ENCODE measurements at regions not wholly inside any gene's neighbourhood (a gene's known extent, or its start where the extent isn't known, plus 50 kb on each side); places are given as distances from the start of the nearest gene placed in this dataset.

DNA sequence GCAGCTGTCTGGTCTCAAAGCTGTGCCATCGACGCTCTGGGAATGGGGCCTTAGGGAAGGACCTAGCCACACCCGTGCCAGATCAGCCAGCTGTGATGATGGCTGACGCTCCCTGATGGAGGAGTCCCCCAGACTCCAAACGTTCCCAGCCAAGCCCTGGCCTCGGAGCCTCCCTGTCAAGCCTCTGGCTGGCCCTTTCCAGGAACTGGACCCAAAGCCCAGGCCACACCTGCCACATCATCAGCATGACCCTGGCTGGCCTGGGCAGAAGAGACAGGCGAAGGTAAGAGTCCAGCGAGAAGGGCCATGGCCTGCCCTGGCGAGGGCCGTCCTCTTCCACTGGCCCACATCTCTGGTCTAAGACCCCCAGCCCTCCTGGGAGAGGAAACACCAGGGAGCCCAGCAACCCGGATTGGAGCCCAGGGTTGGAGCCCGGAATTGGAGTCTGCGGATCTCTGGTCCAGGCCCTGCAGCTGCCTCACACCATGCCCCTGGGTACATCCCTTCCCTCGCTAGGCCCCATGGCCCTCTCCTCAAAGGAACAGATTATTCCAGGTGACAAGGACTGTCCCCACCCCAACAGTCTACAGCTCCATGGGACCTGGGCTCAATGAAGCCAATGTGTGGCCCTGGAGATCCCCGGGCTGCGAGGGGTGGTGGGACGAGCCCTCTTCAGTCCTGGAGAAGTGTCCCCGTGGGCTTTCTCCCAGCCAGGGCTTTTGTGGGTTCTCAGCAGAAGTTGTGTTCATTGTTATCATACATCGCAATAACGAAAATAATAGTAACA lies 105.1 kb upstream of the TNRC6C start:
- 95 to 96% methylated on average over 19 to 20 of the region's 20 CpGs for WGBS, 2 donors
- intact Hi-C loops (cut with DNase I), result no loop called here
- ATAC-seq (ENCODE audit: low FRiP score) (no peak), DNase-seq (peak in 1 of 2 donors; percentile 66)
- H3K27me3 ChIP-seq (ENCODE audit: control insufficient read depth in 1 of 2, insufficient read depth in 2 of 2, low read length in 1 of 2), result no peaks in the 10 kb centered on the region
- no peaks in the 10 kb centered on the region for H3K36me3 ChIP-seq (ENCODE audit: control insufficient read depth in 1 of 2, insufficient read depth in 2 of 2, low read length in 1 of 2)
- H3K4me3 ChIP-seq (ENCODE audit: low read length in 2 of 2), result no peak overlapping the region
- H3K4me1 ChIP-seq (ENCODE audit: control insufficient read depth in 1 of 2, insufficient read depth in 2 of 2, low read length in 2 of 2), result no peaks in the 10 kb centered on the region
- H3K9me3 ChIP-seq (ENCODE audit: control insufficient read depth, low read length), result no peaks in the 10 kb centered on the region
- no peak overlapping the region for H3K27ac ChIP-seq (ENCODE audit: low read depth in 1 of 2, low read length in 2 of 2)

DNA sequence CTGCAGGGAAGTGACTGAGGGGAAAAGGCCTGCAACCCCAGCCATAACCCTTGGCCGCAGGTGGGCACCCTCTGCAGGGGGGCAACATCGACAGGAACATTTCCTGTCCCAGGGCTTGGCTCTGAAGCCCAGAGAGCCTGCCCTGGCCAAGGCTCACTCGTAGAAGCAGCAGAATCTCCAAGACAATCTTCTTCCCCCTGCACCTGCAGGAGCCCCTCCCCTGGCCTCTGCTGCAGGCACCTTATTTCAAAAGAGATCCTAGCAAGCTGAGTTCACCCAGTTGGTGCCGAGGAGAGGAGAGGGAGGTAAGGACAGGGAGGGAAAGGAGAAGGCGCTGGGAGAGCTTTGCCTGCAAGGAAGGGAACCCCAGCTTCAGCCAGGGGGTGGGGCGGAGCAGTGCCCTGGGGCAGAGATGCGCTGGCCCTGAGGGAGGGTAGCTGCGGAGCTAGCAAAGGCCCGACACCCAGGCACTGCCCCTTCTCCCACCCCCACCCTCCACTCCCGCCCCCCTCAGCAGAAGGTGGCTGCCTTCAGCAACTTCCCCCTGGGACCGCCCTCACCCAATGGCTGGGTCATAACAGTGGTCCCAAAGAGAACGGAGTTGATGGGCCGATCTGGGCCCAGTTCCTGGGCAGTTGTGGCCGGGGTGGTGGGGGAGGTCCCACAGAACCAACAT lies 104.3 kb upstream of the TNRC6C start:
- WGBS, 2 donors, result 90 to 92% methylated on average over 12 to 14 of the region's 14 CpGs
- H3K27me3 ChIP-seq (ENCODE audit: control insufficient read depth in 1 of 2, insufficient read depth in 2 of 2, low read length in 1 of 2), result no peaks in the 10 kb centered on the region
- peak in 1 of 2 donors; percentile 51 for DNase-seq
- no peak for ATAC-seq (ENCODE audit: low FRiP score)
- intact Hi-C loops (cut with DNase I), result no loop called here
- no peaks in the 10 kb centered on the region for H3K36me3 ChIP-seq (ENCODE audit: control insufficient read depth in 1 of 2, insufficient read depth in 2 of 2, low read length in 1 of 2)
- no peak overlapping the region for H3K27ac ChIP-seq (ENCODE audit: low read depth in 1 of 2, low read length in 2 of 2)
- no peak overlapping the region for H3K4me3 ChIP-seq (ENCODE audit: low read length in 2 of 2)
- H3K9me3 ChIP-seq (ENCODE audit: control insufficient read depth, low read length), result no peaks in the 10 kb centered on the region
- no peaks in the 10 kb centered on the region for H3K4me1 ChIP-seq (ENCODE audit: control insufficient read depth in 1 of 2, insufficient read depth in 2 of 2, low read length in 2 of 2)

DNA sequence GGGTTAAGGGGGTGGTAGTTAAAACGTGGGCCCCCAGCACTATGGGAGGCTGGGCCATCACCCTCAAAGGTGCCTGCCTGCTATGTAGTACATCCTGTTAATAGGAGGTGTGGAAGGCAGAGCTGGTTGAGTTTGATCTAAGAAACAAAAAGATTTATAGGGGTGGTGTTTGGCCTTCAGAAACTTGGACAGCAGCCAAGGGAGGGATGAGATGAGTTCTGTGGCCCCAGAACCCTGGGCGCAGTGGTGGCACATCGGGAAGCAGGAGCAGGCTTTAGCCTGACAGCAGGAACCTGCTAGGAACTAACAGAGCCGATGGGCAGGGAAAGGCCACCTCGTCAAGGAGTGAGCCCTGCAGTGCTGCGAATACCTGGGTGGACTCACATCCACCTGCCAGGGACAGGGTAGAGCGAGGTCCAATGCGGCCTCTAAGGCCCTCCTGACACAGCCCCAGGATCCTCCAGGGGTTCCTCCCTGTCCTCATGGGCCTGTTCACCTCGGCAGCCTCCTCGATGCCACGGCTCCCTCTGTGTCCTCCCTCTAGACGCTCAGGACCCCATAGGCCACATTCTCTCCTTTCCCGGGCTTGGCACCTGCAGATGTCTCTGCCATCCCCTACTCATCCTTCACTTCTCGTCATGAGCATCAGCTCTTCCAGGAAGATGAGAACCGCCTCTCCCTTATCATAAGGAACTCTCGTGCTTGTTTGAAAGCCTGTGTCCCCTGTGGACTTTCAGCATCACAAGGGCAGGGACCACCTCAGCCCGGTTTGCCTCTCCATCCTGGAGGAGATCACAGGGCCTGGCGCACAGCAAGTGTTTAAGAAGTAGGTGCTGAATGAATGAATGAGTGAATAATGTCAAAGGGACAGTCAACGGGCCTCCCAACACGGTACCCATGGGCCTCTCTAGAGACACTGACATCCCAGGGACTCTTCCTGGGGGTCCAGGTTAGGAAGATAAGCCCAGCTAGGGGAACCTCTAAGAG lies 103.5 kb upstream of the TNRC6C start:
- DNase-seq (peak in 1 of 2 donors; percentile 51), ATAC-seq (ENCODE audit: low FRiP score) (no peak)
- Histone ChIP-seq H3K9me3 (ENCODE audit: control insufficient read depth, low read length) (no peaks in the 10 kb centered on the region), H3K27me3 (ENCODE audit: control insufficient read depth in 1 of 2, insufficient read depth in 2 of 2, low read length in 1 of 2) (no peaks in the 10 kb centered on the region), H3K27ac (ENCODE audit: low read depth in 1 of 2, low read length in 2 of 2) (no peak overlapping the region), H3K4me1 (ENCODE audit: control insufficient read depth in 1 of 2, insufficient read depth in 2 of 2, low read length in 2 of 2) (no peaks in the 10 kb centered on the region), H3K4me3 (ENCODE audit: low read length in 2 of 2) (no peak overlapping the region), H3K36me3 (ENCODE audit: control insufficient read depth in 1 of 2, insufficient read depth in 2 of 2, low read length in 1 of 2) (no peaks in the 10 kb centered on the region)
- WGBS, 2 donors, result 93 to 94% methylated on average over 20 of the region's 20 CpGs
- intact Hi-C loops (cut with DNase I), result no loop called here

DNA sequence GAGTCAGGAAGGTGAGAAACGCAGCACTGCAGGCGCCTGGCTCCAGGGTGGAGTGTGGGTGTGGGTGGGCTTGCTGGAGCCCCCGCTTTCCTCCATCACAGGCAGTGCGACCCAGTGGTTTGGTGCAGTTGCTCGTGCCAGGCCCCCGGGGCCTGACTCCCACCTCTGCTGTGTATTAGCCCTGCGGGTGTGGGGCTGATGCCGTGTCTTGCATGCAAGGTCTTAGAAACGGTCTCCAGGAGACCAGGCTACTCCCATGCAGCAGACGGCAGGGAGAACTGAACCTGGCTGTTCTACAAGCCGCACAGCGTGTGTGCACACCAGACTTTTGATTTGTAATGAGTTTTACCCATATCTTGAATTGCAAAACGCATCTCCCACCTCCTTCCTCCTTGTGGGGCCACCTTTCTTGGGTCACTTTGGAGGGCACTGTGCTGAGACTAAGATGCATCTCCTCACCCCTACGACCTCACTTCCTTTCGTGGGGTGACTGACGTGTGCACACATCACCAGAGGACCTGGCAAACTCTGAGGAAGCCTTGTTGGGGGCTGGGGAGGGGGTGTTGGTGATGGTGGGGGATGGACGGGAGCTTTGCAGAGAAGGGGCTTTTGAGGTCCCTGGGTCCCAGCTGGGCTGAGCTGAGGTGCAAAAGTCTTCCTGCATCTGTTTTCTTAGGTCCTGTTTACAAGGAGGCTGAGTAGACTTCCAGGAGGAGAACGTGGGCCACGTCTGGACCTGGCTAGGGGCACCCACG lies 101.8 kb upstream of the TNRC6C start:
- no peak overlapping the region for H3K4me3 ChIP-seq (ENCODE audit: low read length in 2 of 2)
- no peaks in the 10 kb centered on the region for H3K9me3 ChIP-seq (ENCODE audit: control insufficient read depth, low read length)
- WGBS, 2 donors, result 90 to 91% methylated on average over 20 of the region's 20 CpGs
- intact Hi-C loops (cut with DNase I), result no loop called here
- H3K4me1 ChIP-seq (ENCODE audit: control insufficient read depth in 1 of 2, insufficient read depth in 2 of 2, low read length in 2 of 2), result no peaks in the 10 kb centered on the region
- no peaks in the 10 kb centered on the region for H3K36me3 ChIP-seq (ENCODE audit: control insufficient read depth in 1 of 2, insufficient read depth in 2 of 2, low read length in 1 of 2)
- DNase-seq, result peak in 1 of 2 donors; percentile 69
- no peaks in the 10 kb centered on the region for H3K27me3 ChIP-seq (ENCODE audit: control insufficient read depth in 1 of 2, insufficient read depth in 2 of 2, low read length in 1 of 2)
- no peak for ATAC-seq (ENCODE audit: low FRiP score)
- no peak overlapping the region for H3K27ac ChIP-seq (ENCODE audit: low read depth in 1 of 2, low read length in 2 of 2)

DNA sequence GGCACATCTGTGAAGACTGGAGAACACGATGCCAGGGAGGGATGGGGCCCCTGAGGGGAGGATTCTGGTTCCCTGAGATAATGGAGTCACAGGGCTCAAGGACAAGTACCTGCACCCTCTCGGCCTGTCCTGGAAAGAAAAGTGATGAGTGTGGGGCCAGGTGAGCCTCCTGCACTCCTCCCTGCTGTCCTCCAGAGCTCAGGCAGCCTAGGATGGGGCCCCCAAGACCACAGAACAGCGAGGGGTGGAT lies 101.3 kb upstream of the TNRC6C start:
- Histone ChIP-seq H3K27me3 (ENCODE audit: control insufficient read depth in 1 of 2, insufficient read depth in 2 of 2, low read length in 1 of 2) (no peaks in the 10 kb centered on the region), H3K9me3 (ENCODE audit: control insufficient read depth, low read length) (no peaks in the 10 kb centered on the region), H3K36me3 (ENCODE audit: control insufficient read depth in 1 of 2, insufficient read depth in 2 of 2, low read length in 1 of 2) (no peaks in the 10 kb centered on the region), H3K4me3 (ENCODE audit: low read length in 2 of 2) (no peak overlapping the region), H3K4me1 (ENCODE audit: control insufficient read depth in 1 of 2, insufficient read depth in 2 of 2, low read length in 2 of 2) (no peaks in the 10 kb centered on the region), H3K27ac (ENCODE audit: low read depth in 1 of 2, low read length in 2 of 2) (no peak overlapping the region)
- intact Hi-C loops (cut with DNase I), result no loop called here
- DNase-seq, result no peak
- 93 to 97% methylated on average over 3 of the region's 3 CpGs for WGBS, 2 donors
- no peak for ATAC-seq (ENCODE audit: low FRiP score)

DNA sequence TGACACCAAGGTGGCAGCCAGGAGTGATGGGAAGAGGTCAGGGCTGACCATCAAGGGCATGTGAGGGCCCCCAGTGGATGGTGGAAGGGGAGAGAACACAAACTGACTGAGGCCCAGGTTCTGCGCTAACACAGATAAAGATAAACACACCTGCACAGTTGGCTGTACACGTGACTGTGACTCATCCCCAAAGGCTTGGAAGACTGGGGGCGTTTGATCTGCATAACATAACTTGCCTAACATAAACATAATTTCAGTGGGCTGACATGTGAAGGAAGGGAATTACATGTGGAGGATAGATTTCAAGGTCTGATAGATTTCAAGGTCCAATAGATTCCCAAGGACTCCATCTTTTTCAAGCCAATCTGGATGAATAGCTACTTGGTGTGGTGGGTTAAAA lies 100.9 kb upstream of the TNRC6C start:
- Histone ChIP-seq H3K9me3 (ENCODE audit: control insufficient read depth, low read length) (no peaks in the 10 kb centered on the region), H3K27ac (ENCODE audit: low read depth in 1 of 2, low read length in 2 of 2) (no peak overlapping the region), H3K27me3 (ENCODE audit: control insufficient read depth in 1 of 2, insufficient read depth in 2 of 2, low read length in 1 of 2) (no peaks in the 10 kb centered on the region), H3K4me3 (ENCODE audit: low read length in 2 of 2) (no peak overlapping the region), H3K36me3 (ENCODE audit: control insufficient read depth in 1 of 2, insufficient read depth in 2 of 2, low read length in 1 of 2) (no peaks in the 10 kb centered on the region), H3K4me1 (ENCODE audit: control insufficient read depth in 1 of 2, insufficient read depth in 2 of 2, low read length in 2 of 2) (no peaks in the 10 kb centered on the region)
- intact Hi-C loops (cut with DNase I), result no loop called here
- DNase-seq, result no peak
- WGBS, 2 donors, result 92 to 96% methylated on average over 3 of the region's 3 CpGs
- no peak for ATAC-seq (ENCODE audit: low FRiP score)

DNA sequence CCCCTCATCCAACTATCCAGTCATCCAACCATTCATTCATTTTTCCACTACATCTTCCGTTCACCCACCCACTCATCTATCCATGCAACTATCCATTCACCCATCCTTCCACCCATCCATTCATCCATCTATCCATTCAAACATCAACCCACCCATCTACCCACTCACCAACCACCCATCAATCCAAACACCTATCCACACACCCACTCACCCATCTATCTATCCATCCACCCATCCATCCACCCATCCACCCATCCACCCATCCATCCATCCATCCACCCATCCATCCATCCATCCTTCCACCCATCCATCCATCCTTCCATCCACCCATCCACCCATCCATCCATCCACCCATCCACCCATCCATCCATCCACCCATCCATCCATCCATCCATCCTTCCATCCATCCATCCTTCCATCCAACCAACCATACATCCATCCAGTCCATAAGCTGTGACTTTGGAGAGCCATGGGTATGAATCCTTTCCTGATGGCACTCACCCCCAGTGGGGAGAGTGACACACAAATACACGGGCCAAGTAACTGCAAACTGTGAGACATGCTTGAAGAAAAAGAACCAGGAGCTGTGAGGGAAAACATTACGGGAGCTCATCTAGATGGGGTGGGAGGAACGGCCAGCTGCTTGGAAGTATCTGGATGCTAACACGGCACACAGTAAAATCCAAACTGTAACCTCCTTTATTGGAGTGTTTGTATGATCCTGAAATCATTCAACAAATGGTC lies 100.0 kb upstream of the TNRC6C start:
- 46 to 59% methylated on average over 5 of the region's 5 CpGs for WGBS, 2 donors
- intact Hi-C loops (cut with DNase I), result no loop called here
- no peak for ATAC-seq (ENCODE audit: low FRiP score)

More for the DNA sequence above, 100.0 kb upstream of the TNRC6C start:
- Histone ChIP-seq H3K4me3 (ENCODE audit: low read length in 2 of 2) (no peak overlapping the region), H3K36me3 (ENCODE audit: control insufficient read depth in 1 of 2, insufficient read depth in 2 of 2, low read length in 1 of 2) (no peaks in the 10 kb centered on the region), H3K4me1 (ENCODE audit: control insufficient read depth in 1 of 2, insufficient read depth in 2 of 2, low read length in 2 of 2) (no peaks in the 10 kb centered on the region), H3K27ac (ENCODE audit: low read depth in 1 of 2, low read length in 2 of 2) (no peak overlapping the region), H3K9me3 (ENCODE audit: control insufficient read depth, low read length) (no peaks in the 10 kb centered on the region), H3K27me3 (ENCODE audit: control insufficient read depth in 1 of 2, insufficient read depth in 2 of 2, low read length in 1 of 2) (no peaks in the 10 kb centered on the region)
- DNase-seq, result no peak
